GM21723 (cell line): ENCODE measurements at regions not wholly inside any gene's neighbourhood (a gene's known extent, or its start where the extent isn't known, plus 50 kb on each side); places are given as distances from the start of the nearest gene placed in this dataset.
"Not testable (repeated sequence)": the region's sequence is repeated elsewhere in the genome, so short reads cannot be mapped to it uniquely, and the experiment has no call there.

Source experiments
- ATAC-seq: cut with Tn5 transposase; IDR thresholded peaks from one replicate; pipeline ENCODE4 v1.9.1; 2021; ENCODE audit warnings: mild to moderate bottlenecking, moderate library complexity; ENCODE audit not compliant: unreplicated experiment

- no peak for ATAC-seq
These were observed 68.7 kb downstream of the VSIG4 start for GRCh38 chrX:65971151-65971550.

GRCh38 chrX:65967159-65967558, 72.7 kb downstream of the VSIG4 start:
- ATAC-seq: not testable (repeated sequence)

- ATAC-seq: no peak
These were observed 78.2 kb downstream of the VSIG4 start for GRCh38 chrX:65961714-65962113.

GRCh38 chrX:65948103-65948502, 91.8 kb downstream of the VSIG4 start:
- no peak for ATAC-seq

- no peak for ATAC-seq
These were observed 98.1 kb downstream of the VSIG4 start for GRCh38 chrX:65941775-65942174.

GRCh38 chrX:65933085-65933589, 106.7 kb downstream of the VSIG4 start:
- no peak for ATAC-seq

- no peak for ATAC-seq
These were observed 107.5 kb downstream of the VSIG4 start for GRCh38 chrX:65932173-65933084.

GRCh38 chrX:65928522-65928921, 111.4 kb downstream of the VSIG4 start:
- no peak for ATAC-seq

- ATAC-seq: not testable (repeated sequence)
These were observed 112.5 kb downstream of the VSIG4 start for GRCh38 chrX:65927386-65927785.

GRCh38 chrX:65926095-65927019, 113.5 kb downstream of the VSIG4 start:
- peak; percentile 75 for ATAC-seq

- ATAC-seq: no peak
These were observed 114.3 kb downstream of the VSIG4 start for GRCh38 chrX:65925592-65925991.

- ATAC-seq: no peak
These were observed 114.9 kb downstream of the VSIG4 start for GRCh38 chrX:65925005-65925404.

- ATAC-seq: no peak
These were observed 118.5 kb downstream of the VSIG4 start for GRCh38 chrX:65921363-65921762.

GRCh38 chrX:65920620-65921019, 119.3 kb downstream of the VSIG4 start:
- ATAC-seq: no peak

- no peak for ATAC-seq
These were observed 129.0 kb downstream of the VSIG4 start for GRCh38 chrX:65910899-65911298.

- no peak for ATAC-seq
These were observed 136.1 kb downstream of the VSIG4 start for GRCh38 chrX:65903750-65904149.

- ATAC-seq: no peak
These were observed 137.9 kb downstream of the VSIG4 start for GRCh38 chrX:65902011-65902410.

GRCh38 chrX:65900850-65901844, 138.7 kb downstream of the VSIG4 start:
- no peak for ATAC-seq

- no peak for ATAC-seq
These were observed 145.7 kb downstream of the VSIG4 start for GRCh38 chrX:65894133-65894532.

- ATAC-seq: not testable (repeated sequence)
These were observed 148.1 kb downstream of the VSIG4 start for GRCh38 chrX:65891817-65892216.
